ENCODE measurements at regions not wholly inside any gene's neighbourhood (a gene's known extent, or its start where the extent isn't known, plus 50 kb on each side); places are given as distances from the start of the nearest gene placed in this dataset.

- intact Hi-C loops (cut with DNase I): no loop called here
- WGBS, 4 donors: 64 to 73% (median 70%) methylated on average over 2 of the region's 2 CpGs
- no peak for TF ChIP-seq POLR2A (IDR thresholded peaks at IDR 0.05)
- TF ChIP-seq, protein P1, sequence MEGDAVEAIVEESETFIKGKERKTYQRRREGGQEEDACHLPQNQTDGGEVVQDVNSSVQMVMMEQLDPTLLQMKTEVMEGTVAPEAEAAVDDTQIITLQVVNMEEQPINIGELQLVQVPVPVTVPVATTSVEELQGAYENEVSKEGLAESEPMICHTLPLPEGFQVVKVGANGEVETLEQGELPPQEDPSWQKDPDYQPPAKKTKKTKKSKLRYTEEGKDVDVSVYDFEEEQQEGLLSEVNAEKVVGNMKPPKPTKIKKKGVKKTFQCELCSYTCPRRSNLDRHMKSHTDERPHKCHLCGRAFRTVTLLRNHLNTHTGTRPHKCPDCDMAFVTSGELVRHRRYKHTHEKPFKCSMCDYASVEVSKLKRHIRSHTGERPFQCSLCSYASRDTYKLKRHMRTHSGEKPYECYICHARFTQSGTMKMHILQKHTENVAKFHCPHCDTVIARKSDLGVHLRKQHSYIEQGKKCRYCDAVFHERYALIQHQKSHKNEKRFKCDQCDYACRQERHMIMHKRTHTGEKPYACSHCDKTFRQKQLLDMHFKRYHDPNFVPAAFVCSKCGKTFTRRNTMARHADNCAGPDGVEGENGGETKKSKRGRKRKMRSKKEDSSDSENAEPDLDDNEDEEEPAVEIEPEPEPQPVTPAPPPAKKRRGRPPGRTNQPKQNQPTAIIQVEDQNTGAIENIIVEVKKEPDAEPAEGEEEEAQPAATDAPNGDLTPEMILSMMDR (IDR thresholded peaks at IDR 0.05): no peak
- H3K27ac ChIP-seq: no peak overlapping the region
- no peak overlapping the region for H3K4me3 ChIP-seq
- DNase-seq: no peak
- H3K9me3 ChIP-seq (replicated peaks in 1 of 3): no peaks in the 10 kb centered on the region
- H3K4me1 ChIP-seq (replicated peaks in 1 of 2): no peaks in the 10 kb centered on the region
- H3K27me3 ChIP-seq: no peaks in the 10 kb centered on the region
- H3K36me3 ChIP-seq (replicated peaks in 1 of 2): no peaks in the 10 kb centered on the region
These were observed 97.2 kb downstream of the HDGFL1 start for GRCh38 chr6:22666586-22666985.

GRCh38 chr6:22667855-22668254 is 98.5 kb downstream of the HDGFL1 start:
- WGBS, 4 donors: 54 to 82% (median 67%) methylated on average over 1 of the region's 1 CpG

DNA sequence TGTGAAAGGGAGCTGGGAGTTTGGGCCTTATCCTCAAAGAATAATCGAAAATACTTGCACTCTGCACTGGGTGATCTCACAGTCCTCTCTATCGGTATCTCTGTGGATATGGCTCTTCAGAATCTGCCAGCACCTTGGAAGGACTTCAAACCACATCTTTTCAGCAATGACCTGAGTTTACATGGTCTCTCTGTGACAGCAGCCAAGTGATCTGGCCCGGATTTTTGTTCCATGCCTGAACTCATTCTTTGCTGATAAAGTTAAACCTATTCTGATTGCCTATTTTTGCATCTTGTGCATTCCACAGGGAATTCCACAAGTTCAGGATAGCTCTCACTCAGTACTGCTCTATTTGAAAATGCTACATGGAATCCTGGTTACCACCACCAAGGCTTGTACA is 98.9 kb downstream of the HDGFL1 start:
- H3K27ac ChIP-seq: no peak overlapping the region
- TF ChIP-seq POLR2A (IDR thresholded peaks at IDR 0.05): no peak
- TF ChIP-seq, protein P1 (IDR thresholded peaks at IDR 0.05): no peak
- 34 to 64% (median 56%) methylated on average over 3 of the region's 3 CpGs for WGBS, 4 donors
- H3K4me1 ChIP-seq (replicated peaks in 1 of 2): no peaks in the 10 kb centered on the region
- no peaks in the 10 kb centered on the region for H3K27me3 ChIP-seq
- no peaks in the 10 kb centered on the region for H3K9me3 ChIP-seq (replicated peaks in 1 of 3)
- DNase-seq: no peak
- intact Hi-C loops (cut with DNase I): no loop called here
- no peaks in the 10 kb centered on the region for H3K36me3 ChIP-seq (replicated peaks in 1 of 2)
- H3K4me3 ChIP-seq: no peak overlapping the region

More at GRCh38 chr6:22667855-22668254, 98.5 kb downstream of the HDGFL1 start:
- TF ChIP-seq, protein P1 (IDR thresholded peaks at IDR 0.05): no peak
- no peak for TF ChIP-seq POLR2A (IDR thresholded peaks at IDR 0.05)
- H3K27me3 ChIP-seq: no peaks in the 10 kb centered on the region
- H3K4me1 ChIP-seq (replicated peaks in 1 of 2): no peaks in the 10 kb centered on the region
- no peak for DNase-seq
- intact Hi-C loops (cut with DNase I): no loop called here
- H3K36me3 ChIP-seq (replicated peaks in 1 of 2): no peaks in the 10 kb centered on the region
- H3K9me3 ChIP-seq (replicated peaks in 1 of 3): no peaks in the 10 kb centered on the region
- no peak overlapping the region for H3K4me3 ChIP-seq
- H3K27ac ChIP-seq: no peak overlapping the region

- Histone ChIP-seq H3K4me3 (no peak overlapping the region), H3K27ac (no peak overlapping the region), H3K4me1 (replicated peaks in 1 of 2) (no peaks in the 10 kb centered on the region), H3K27me3 (no peaks in the 10 kb centered on the region), H3K36me3 (replicated peaks in 1 of 2) (no peaks in the 10 kb centered on the region), H3K9me3 (replicated peaks in 1 of 3) (no peaks in the 10 kb centered on the region)
- DNase-seq: no peak
- TF ChIP-seq, protein P1 (IDR thresholded peaks at IDR 0.05): no peak
- TF ChIP-seq POLR2A (IDR thresholded peaks at IDR 0.05): no peak
- 71 to 83% (median 78%) methylated on average over 3 of the region's 3 CpGs for WGBS, 4 donors
- intact Hi-C loops (cut with DNase I): no loop called here
These were observed 99.4 kb downstream of the HDGFL1 start for GRCh38 chr6:22668717-22669116.
